ENCODE measurements at regions not wholly inside any gene's neighbourhood (a gene's known extent, or its start where the extent isn't known, plus 50 kb on each side); places are given as distances from the start of the nearest gene placed in this dataset.
"Not testable (repeated sequence)": the region's sequence is repeated elsewhere in the genome, so short reads cannot be mapped to it uniquely, and the experiment has no call there.

- DNase-seq (ENCODE audit: low read depth, low spot score), result no peak
- ChIA-PET POLR2A (no interaction called here), CTCF (no interaction called here)
- no peaks in the 10 kb centered on the region for H3K9me3 ChIP-seq (ENCODE audit: control insufficient read depth, insufficient read depth, low read length)
- H3K27ac ChIP-seq (ENCODE audit: low read depth, low read length), result no peak overlapping the region
- no peaks in the 10 kb centered on the region for H3K27me3 ChIP-seq (ENCODE audit: control insufficient read depth, insufficient read depth, low read length)
- no peak for TF ChIP-seq CTCF (IDR thresholded peaks at IDR 0.05; ENCODE audit: low read depth, low read length)
- H3K4me3 ChIP-seq (ENCODE audit: low read depth, low read length), result no peak overlapping the region
These were observed 695.5 kb upstream of the MIR17HG start for GRCh38 chr13:90652036-90652435.

GRCh38 chr13:90654970-90655369 is 692.5 kb upstream of the MIR17HG start:
- POLR2A ChIA-PET, result no interaction called here

GRCh38 chr13:90664200-90664599 is 683.3 kb upstream of the MIR17HG start:
- H3K9me3 ChIP-seq (ENCODE audit: control insufficient read depth, insufficient read depth, low read length); H3K27me3 ChIP-seq (ENCODE audit: control insufficient read depth, insufficient read depth, low read length); H3K27ac ChIP-seq (ENCODE audit: low read depth, low read length); H3K4me3 ChIP-seq (ENCODE audit: low read depth, low read length); DNase-seq (ENCODE audit: low read depth, low spot score); CTCF ChIA-PET; POLR2A ChIA-PET: not testable (repeated sequence)

More at GRCh38 chr13:90654970-90655369, 692.5 kb upstream of the MIR17HG start:
- CTCF ChIA-PET, result no interaction called here
- no peak for TF ChIP-seq CTCF (IDR thresholded peaks at IDR 0.05; ENCODE audit: low read depth, low read length)
- H3K4me3 ChIP-seq (ENCODE audit: low read depth, low read length), result no peak overlapping the region
- peaks cover 3% of the 10 kb centered on the region; the same call in 1 of the 2 replicates for H3K9me3 ChIP-seq (ENCODE audit: control insufficient read depth, insufficient read depth, low read length)
- no peaks in the 10 kb centered on the region for H3K27me3 ChIP-seq (ENCODE audit: control insufficient read depth, insufficient read depth, low read length)
- DNase-seq (ENCODE audit: low read depth, low spot score), result no peak
- no peak overlapping the region for H3K27ac ChIP-seq (ENCODE audit: low read depth, low read length)

- POLR2A ChIA-PET, result no interaction called here
These were observed 673.7 kb upstream of the MIR17HG start for GRCh38 chr13:90673746-90674145.

GRCh38 chr13:90675129-90675528 is 672.4 kb upstream of the MIR17HG start:
- DNase-seq (ENCODE audit: low read depth, low spot score), result no peak
- ChIA-PET POLR2A (no interaction called here), CTCF (no interaction called here)

More at GRCh38 chr13:90673746-90674145, 673.7 kb upstream of the MIR17HG start:
- CTCF ChIA-PET, result no interaction called here
- H3K27ac ChIP-seq (ENCODE audit: low read depth, low read length), result no peak overlapping the region
- DNase-seq (ENCODE audit: low read depth, low spot score), result no peak
- H3K27me3 ChIP-seq (ENCODE audit: control insufficient read depth, insufficient read depth, low read length), result no peaks in the 10 kb centered on the region
- no peak overlapping the region for H3K4me3 ChIP-seq (ENCODE audit: low read depth, low read length)
- H3K9me3 ChIP-seq (ENCODE audit: control insufficient read depth, insufficient read depth, low read length), result no peaks in the 10 kb centered on the region
- TF ChIP-seq CTCF (IDR thresholded peaks at IDR 0.05; ENCODE audit: low read depth, low read length), result no peak

More at GRCh38 chr13:90675129-90675528, 672.4 kb upstream of the MIR17HG start:
- H3K4me3 ChIP-seq (ENCODE audit: low read depth, low read length), result no peak overlapping the region
- TF ChIP-seq CTCF (IDR thresholded peaks at IDR 0.05; ENCODE audit: low read depth, low read length), result no peak
- no peak overlapping the region for H3K27ac ChIP-seq (ENCODE audit: low read depth, low read length)
- H3K27me3 ChIP-seq (ENCODE audit: control insufficient read depth, insufficient read depth, low read length), result no peaks in the 10 kb centered on the region
- no peaks in the 10 kb centered on the region for H3K9me3 ChIP-seq (ENCODE audit: control insufficient read depth, insufficient read depth, low read length)

Measured in AG04450 (cell line).